WTC11 (cell line): ENCODE measurements at regions not wholly inside any gene's neighbourhood (a gene's known extent, or its start where the extent isn't known, plus 50 kb on each side); places are given as distances from the start of the nearest gene placed in this dataset.

Source experiments
- ELF4 ChIP-seq: sonication (generic); formaldehyde crosslinking; IDR thresholded peaks from 2 replicates; pipeline ENCODE4 v1.8.1; 2022; ENCODE audit warnings: low read depth, mild to moderate bottlenecking, moderate library complexity, missing genetic modification reagents
- TF ChIP-seq, protein P1 (sequence below): fragments of 250-450 bp; sonication (Bioruptor Pico); IDR thresholded peaks from 2 replicates; pipeline ENCODE4 v1.9.0; 2021; ENCODE audit warnings: mild to moderate bottlenecking

DNA sequence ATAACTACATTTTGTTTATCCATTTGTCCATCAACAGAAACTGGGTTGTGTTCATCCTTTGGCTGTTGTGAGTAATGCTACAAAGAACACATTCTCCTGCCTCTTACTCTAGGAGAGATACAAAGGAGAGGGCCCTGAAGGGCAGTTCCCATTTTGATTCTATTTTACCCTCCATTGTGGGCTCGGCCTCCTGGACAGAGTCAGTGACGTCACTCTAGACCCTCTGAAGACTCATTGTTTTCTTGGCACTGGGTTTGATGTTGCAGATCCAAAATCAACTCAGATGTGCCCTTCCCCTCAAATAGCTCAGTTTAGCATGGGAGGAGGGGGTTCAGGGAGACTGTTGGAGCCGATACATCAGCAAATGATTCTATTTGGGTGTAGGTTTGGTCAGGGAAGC, 280.9 kb downstream of the UTP18 start:
- TF ChIP-seq, protein P1, sequence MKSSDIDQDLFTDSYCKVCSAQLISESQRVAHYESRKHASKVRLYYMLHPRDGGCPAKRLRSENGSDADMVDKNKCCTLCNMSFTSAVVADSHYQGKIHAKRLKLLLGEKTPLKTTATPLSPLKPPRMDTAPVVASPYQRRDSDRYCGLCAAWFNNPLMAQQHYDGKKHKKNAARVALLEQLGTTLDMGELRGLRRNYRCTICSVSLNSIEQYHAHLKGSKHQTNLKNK (CRISPR knock-in tag): no peak
- TF ChIP-seq ELF4 (CRISPR knock-in tag): no peak
